ENCODE measurements at regions not wholly inside any gene's neighbourhood (a gene's known extent, or its start where the extent isn't known, plus 50 kb on each side); places are given as distances from the start of the nearest gene placed in this dataset.
A peak's percentile ranks its signal among the peaks of the same experiment; 100 is the strongest.

DNA sequence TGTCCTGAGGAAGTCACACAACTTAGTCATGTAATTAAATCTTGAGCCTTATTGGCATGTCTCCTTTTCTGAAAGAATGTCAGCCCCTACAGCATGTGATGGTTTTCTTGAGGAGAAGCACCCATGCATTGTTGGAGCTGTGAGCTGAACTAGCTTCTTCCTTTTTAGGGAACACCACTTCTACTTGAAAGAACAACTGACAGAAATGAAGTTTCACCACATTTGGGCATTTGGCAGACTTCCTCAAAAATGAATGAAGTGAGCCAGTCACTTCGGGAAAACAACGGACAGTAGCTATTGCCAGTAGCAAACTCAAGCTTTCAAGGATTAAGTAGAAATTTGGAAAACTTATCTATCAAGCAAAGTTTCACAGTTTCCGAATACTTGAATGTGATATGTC is 1351.3 kb downstream of the EFNB2 start:
- POLR2A ChIA-PET, result no interaction called here
- Mint-ChIP-seq H3K4me3 (no peak overlapping the region), H3K27ac (no peak overlapping the region), H3K36me3 (no peaks in the 10 kb centered on the region), H3K4me1 (no peaks in the 10 kb centered on the region), H3K27me3 (peaks cover 3% of the 10 kb centered on the region), H3K9me3 (no peaks in the 10 kb centered on the region)
- DNase-seq, result no peak
- ATAC-seq (ENCODE audit: low read depth), result no peak

DNA sequence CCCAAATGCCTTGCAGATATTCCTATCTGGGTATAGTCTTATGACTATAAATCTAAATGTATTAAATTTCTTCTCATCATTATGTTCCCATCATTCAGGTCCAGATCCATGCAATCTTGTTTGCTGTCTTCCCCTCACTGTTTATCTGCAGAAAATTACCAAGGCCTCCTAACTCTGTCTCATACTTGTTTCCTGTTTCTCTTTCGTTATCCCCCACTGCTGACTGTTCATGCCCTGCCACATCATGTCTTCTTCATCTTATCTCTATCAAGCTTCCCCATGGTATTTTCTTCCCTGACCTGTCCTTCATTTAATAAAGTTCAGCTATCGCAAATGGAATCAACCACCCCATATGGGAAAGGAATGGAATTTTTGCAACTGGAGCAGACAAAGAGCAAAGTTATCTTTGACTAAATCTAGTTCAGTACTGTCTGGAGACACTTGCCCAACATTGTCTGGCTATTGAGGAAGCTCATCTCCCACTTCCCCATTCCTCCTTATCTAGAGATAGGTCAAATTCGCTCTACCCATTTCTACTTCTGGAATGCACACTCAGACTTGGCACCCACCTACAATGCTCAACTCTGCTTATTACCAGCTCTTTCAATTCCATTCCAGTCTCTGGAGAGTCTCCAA is 1358.1 kb downstream of the EFNB2 start:
- Mint-ChIP-seq H3K27ac (no peak overlapping the region), H3K4me1 (peaks cover 4% of the 10 kb centered on the region), H3K4me3 (no peak overlapping the region), H3K9me3 (no peaks in the 10 kb centered on the region), H3K27me3 (peaks cover 3% of the 10 kb centered on the region), H3K36me3 (no peaks in the 10 kb centered on the region)
- POLR2A ChIA-PET, result no interaction called here
- DNase-seq, result no peak
- no peak for ATAC-seq (ENCODE audit: low read depth)

DNA sequence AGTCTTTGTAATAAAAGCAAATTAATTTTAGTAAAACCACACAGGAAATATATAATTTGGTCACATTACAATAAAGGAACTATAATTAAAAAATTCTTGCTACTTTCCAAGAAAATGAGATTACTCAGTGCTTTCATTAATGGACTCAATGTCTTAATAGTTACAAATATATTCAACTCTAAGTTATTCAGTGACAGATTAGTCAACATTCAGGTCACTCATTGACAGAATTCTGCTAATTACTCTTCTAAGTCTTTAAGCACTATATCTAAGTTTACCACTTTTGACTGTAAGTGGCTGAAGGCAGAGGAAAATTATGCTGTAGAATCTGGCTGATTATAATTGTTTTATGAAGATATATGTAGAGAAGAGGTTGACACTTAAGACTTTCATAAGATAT is 1365.0 kb downstream of the EFNB2 start:
- POLR2A ChIA-PET, result no interaction called here
- Mint-ChIP-seq H3K36me3 (no peaks in the 10 kb centered on the region), H3K27me3 (no peaks in the 10 kb centered on the region)

DNA sequence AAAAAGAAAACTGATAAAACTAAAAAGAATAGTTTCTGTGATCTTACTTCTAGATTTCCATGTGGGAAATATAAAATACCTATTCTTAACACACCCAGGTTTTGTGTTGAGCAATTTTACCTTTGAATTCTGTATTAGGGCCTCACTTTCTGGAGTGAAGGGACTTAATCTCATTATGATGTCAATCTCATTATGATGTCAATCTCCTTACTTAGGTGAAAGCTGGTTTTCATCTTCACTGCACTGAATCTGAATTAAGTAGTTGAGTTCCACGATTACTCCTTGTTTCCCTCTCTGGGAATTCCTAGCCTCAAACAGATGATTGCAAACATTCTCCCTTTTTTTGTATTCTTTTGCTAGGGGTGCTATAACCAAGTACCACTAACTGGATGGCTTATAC is 1367.2 kb downstream of the EFNB2 start:
- ATAC-seq (ENCODE audit: low read depth) (no peak), DNase-seq (no peak)
- POLR2A ChIA-PET, result no interaction called here
- Mint-ChIP-seq H3K9me3 (no peaks in the 10 kb centered on the region), H3K27ac (no peak overlapping the region), H3K27me3 (no peaks in the 10 kb centered on the region), H3K4me3 (no peak overlapping the region), H3K4me1 (peaks cover 1% of the 10 kb centered on the region), H3K36me3 (no peaks in the 10 kb centered on the region)

More for the DNA sequence above, 1365.0 kb downstream of the EFNB2 start:
- Mint-ChIP-seq H3K9me3 (no peaks in the 10 kb centered on the region), H3K27ac (no peak overlapping the region), H3K4me3 (no peak overlapping the region), H3K4me1 (peaks cover 1% of the 10 kb centered on the region)
- ATAC-seq (ENCODE audit: low read depth) (no peak), DNase-seq (no peak)

DNA sequence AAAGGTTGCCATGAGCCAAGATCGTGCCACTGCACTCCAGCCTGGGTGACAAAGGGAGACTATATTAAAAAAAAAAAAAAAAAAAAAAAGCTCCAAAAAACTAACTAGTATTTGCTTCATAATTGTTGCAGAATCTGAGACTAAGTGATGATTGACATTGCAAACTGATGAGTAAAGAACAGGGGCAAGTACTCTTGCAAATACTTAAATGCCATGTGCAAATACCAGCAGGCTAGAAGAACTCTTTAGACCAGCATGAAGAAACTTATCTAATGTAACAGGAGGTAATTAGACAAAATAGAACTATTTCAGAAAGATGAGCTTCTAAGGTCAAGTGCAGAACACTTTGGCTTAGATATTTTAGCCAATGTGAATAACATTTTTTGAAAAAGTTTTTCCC is 1368.1 kb downstream of the EFNB2 start:
- Mint-ChIP-seq H3K27ac (no peak overlapping the region), H3K36me3 (no peaks in the 10 kb centered on the region), H3K27me3 (no peaks in the 10 kb centered on the region), H3K9me3 (no peaks in the 10 kb centered on the region), H3K4me3 (no peak overlapping the region), H3K4me1 (peaks cover 1% of the 10 kb centered on the region)
- DNase-seq (no peak), ATAC-seq (ENCODE audit: low read depth) (no peak)
- POLR2A ChIA-PET, result no interaction called here

DNA sequence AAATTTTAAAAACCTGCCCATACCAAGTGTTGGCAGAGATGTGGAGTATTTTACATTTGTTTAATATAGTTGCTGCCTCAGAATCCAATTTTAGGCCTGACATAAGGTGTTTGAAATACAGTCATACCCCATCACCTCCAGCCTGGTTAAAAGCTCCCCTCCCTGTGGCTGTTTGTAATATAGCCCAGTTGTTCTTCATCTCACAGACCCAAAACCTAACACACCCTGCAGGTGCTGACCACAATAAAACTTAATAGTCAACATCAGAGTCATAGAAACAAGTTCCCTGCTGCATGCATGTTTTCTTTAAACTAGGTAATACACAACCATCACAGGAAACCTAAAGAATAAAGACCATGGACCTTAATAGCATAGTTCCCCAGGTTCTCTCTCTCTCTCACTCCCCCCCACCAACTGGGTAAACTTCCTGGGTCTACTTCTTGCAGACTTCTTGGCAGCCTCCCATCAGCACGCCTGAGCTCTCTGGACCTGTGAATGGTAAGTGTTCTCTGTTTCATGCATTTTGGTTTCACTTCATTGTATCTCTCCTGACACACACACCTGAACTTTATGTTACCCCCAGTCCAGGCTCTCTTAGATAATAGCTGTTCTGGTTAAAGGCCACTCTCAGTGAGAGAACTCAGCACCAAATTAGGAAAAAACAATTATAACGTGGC is 1369.9 kb downstream of the EFNB2 start:
- Mint-ChIP-seq H3K4me1 (peaks cover 1% of the 10 kb centered on the region), H3K27me3 (peaks cover 2% of the 10 kb centered on the region), H3K27ac (no peak overlapping the region), H3K9me3 (no peaks in the 10 kb centered on the region), H3K4me3 (no peak overlapping the region), H3K36me3 (no peaks in the 10 kb centered on the region)
- ATAC-seq (ENCODE audit: low read depth) (no peak), DNase-seq (no peak)
- POLR2A ChIA-PET, result no interaction called here

DNA sequence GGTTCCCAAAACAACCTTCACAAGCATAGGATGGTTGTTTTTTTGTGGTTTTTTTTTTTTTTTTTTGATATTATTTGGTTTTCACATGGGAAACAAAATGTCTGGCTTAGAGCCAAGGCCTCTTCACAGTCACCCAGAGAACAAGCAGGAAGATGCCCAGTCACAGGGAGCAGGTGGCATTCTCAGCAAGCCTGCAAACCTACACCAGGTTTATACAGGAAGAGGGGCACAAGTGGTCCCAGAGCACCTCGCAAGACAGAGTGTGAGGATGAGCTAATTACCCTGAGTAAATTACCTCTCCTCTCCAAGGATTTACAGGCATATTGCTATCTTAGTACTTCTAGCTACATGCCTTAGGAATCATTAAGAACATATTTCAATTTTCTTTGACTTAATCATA is 1375.6 kb downstream of the EFNB2 start:
- Mint-ChIP-seq H3K4me1 (no peaks in the 10 kb centered on the region), H3K27ac (no peak overlapping the region), H3K27me3 (peaks cover 2% of the 10 kb centered on the region), H3K36me3 (no peaks in the 10 kb centered on the region), H3K4me3 (no peak overlapping the region), H3K9me3 (no peaks in the 10 kb centered on the region)
- DNase-seq, result no peak
- ATAC-seq (ENCODE audit: low read depth), result no peak
- POLR2A ChIA-PET, result no interaction called here

DNA sequence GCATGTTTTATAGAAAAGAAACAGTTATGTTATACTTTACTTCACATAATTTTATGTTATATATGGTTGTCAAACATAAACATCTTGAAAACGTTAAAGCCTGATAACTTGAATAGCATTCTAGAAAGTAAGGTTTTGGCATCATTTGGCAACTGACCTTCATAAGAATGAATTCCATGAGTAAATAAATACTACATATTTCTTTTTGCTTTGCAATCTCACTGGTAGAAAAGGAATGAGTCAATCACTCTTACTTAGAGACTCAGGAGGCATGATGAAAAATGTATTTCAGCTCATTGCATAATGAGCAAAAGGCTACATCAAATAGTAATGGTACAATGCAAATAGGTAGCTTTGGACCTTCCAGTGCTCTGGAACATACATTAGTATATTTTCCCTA is 1381.9 kb downstream of the EFNB2 start:
- H3K4me1 Mint-ChIP-seq, result no peaks in the 10 kb centered on the region
- H3K27me3 Mint-ChIP-seq, result no peaks in the 10 kb centered on the region
- no peak overlapping the region for H3K4me3 Mint-ChIP-seq
- H3K9me3 Mint-ChIP-seq, result peaks cover 1% of the 10 kb centered on the region
- POLR2A ChIA-PET, result no interaction called here
- H3K36me3 Mint-ChIP-seq, result no peaks in the 10 kb centered on the region
- no peak overlapping the region for H3K27ac Mint-ChIP-seq
- ATAC-seq (ENCODE audit: low read depth), result no peak
- no peak for DNase-seq

DNA sequence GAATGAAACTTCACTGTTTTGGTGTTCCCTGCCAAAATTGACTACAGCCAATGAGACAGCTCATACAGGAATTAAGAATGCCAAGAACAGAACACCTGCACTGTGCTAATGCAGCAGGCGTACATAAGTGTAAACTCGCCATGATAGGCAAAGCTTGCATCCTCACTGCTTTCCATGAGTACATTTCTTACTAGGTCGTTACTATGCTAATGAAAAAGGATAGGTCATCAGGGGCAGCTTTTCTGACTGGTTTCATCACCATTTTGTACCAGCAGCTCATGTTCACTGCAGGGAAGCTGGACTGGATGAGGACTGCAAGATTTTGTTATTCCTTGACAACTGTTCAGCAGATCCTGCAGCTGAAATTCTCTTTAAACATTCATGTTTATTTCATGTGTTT is 1383.8 kb downstream of the EFNB2 start:
- no peaks in the 10 kb centered on the region for H3K36me3 Mint-ChIP-seq
- no peaks in the 10 kb centered on the region for H3K4me1 Mint-ChIP-seq
- DNase-seq (no peak), ATAC-seq (ENCODE audit: low read depth) (no peak)
- H3K27me3 Mint-ChIP-seq, result no peaks in the 10 kb centered on the region
- H3K27ac Mint-ChIP-seq, result no peak overlapping the region
- H3K9me3 Mint-ChIP-seq, result peaks cover 1% of the 10 kb centered on the region
- H3K4me3 Mint-ChIP-seq, result no peak overlapping the region
- POLR2A ChIA-PET, result no interaction called here

DNA sequence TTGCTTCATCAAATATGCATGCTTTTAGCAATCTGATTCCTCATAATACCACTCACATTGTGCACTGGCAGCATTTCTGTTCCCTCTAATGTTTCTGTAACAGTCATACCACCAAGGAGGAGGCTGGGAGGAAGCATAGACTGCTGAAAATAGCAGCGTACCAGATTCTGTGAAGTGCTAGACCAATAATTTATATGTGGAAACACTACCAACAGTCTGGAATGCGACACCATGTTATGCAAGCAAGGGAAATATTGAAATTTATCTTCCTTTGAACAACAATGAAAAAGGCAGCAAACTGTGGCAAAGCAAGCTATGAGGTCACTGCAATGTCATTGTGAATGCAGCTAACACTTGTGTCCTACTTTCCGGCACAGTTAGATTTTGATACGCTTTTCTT is 1388.0 kb downstream of the EFNB2 start:
- H3K27ac Mint-ChIP-seq, result no peak overlapping the region
- no peaks in the 10 kb centered on the region for H3K27me3 Mint-ChIP-seq
- no peaks in the 10 kb centered on the region for H3K4me1 Mint-ChIP-seq
- ATAC-seq (ENCODE audit: low read depth), result no peak
- no peaks in the 10 kb centered on the region for H3K36me3 Mint-ChIP-seq
- H3K9me3 Mint-ChIP-seq, result peaks cover 1% of the 10 kb centered on the region
- POLR2A ChIA-PET, result no interaction called here
- H3K4me3 Mint-ChIP-seq, result no peak overlapping the region
- DNase-seq, result no peak

DNA sequence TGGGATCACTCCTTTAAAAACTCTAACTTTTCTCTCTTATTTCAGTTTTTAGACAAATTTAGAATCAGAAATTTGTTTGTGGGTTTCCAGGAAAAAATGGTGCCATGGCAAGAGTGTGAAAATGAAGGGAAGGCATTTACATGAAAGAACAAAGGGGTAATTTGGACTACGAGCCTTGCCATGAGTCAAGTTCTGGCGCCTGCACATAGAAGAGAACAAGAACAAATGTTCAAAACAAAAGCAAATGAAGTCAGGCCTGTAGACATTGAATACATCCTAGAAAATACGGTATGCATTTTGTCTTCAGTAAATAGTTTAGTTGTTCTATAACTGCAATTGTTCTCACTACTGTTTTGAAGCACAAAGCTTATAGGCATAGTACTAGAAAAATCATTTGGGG is 1390.5 kb downstream of the EFNB2 start:
- POLR2A ChIA-PET, result no interaction called here
- no peak for ATAC-seq (ENCODE audit: low read depth)
- DNase-seq, result no peak
- Mint-ChIP-seq H3K4me1 (peaks cover 6% of the 10 kb centered on the region), H3K9me3 (no peaks in the 10 kb centered on the region), H3K36me3 (no peaks in the 10 kb centered on the region), H3K4me3 (no peak overlapping the region), H3K27ac (no peak overlapping the region), H3K27me3 (no peaks in the 10 kb centered on the region)

DNA sequence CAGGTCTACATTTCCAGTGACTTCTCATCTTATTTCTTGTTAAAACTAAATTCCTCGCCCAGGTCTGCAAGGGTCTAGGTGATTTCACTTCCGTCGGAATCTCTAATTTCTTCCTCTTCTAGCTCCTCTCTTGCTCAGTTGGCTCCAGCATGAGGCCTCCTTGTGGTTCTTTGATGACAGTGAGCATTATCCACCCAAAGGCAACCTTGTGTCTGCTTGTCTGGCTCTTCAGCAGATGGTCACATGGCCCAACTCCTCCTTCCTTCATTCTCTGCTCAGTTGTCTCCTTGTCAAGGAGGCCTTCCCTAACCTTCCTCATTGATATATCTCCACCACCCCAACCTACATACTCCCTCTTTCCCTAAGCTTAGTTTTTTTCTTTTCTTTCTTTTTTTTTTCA is 1391.4 kb downstream of the EFNB2 start:
- H3K4me3 Mint-ChIP-seq, result no peak overlapping the region
- no peaks in the 10 kb centered on the region for H3K36me3 Mint-ChIP-seq
- DNase-seq, result no peak
- ATAC-seq (ENCODE audit: low read depth), result no peak
- H3K27me3 Mint-ChIP-seq, result no peaks in the 10 kb centered on the region
- POLR2A ChIA-PET, result no interaction called here
- no peaks in the 10 kb centered on the region for H3K9me3 Mint-ChIP-seq
- H3K4me1 Mint-ChIP-seq, result peaks cover 12% of the 10 kb centered on the region
- H3K27ac Mint-ChIP-seq, result no peak overlapping the region

DNA sequence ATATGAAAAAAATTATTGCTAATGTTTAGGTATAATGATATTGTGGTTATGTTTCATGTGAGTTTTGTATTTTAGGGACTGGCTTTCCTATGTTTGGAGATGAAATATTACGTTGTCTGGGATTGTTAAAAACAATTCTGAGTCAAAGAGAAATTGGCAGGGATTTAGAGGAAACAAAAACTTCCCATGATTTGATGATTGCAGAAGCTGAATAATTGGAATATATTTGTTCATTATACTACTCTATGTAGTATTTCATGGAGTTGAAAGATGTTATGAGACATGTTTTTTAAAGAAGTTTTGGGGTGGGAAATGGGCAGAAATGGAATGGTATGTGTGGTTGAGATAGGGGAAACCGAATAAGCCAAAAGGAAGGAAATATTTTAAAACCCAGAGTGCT is 1392.9 kb downstream of the EFNB2 start:
- Mint-ChIP-seq H3K4me3 (no peak overlapping the region), H3K4me1 (peaks cover 13% of the 10 kb centered on the region), H3K27ac (no peak overlapping the region), H3K9me3 (no peaks in the 10 kb centered on the region), H3K27me3 (no peaks in the 10 kb centered on the region), H3K36me3 (no peaks in the 10 kb centered on the region)
- DNase-seq (no peak), ATAC-seq (ENCODE audit: low read depth) (no peak)
- POLR2A ChIA-PET, result no interaction called here

DNA sequence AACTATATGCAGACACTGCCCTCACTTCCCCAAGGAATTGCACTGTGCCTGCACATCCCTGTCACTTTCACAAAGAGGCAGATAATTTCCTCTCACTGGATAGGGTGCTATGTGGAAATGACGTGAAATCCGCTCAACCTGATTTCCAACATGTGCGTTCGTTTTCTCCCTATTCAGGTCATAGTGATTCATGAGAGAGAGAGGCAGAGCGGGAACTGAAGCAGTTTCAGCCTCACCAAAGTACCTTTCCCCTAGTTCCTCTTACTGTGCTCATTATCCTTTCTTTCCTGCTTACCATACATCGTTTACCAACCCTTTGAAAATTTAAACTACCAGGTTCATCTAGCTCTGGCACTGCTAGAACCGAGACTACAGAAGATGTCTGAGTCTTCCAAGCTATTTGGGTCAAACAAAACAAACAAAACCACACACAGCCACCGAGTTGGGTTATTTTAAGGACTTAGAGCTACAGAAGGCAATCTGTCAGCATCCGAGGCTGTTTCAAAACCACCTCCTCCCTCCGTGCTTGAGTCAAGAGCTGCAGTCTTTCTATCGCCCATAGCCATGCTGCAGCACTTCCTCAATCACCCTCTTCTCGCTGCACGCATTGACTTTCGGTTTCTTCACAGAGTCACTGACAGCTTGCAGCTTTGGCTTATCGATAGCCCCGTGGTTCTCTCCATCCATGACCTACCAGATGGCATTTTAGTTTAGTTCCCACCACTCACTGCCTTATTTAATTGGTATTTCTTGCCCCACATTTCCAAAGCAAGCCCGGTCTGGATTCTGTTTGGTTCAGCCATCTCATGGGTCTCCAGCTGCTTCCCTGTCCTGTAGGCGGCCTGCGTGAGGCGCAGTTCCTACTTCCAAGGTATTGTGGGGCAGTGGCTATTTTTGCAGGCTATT is 1395.8 kb downstream of the EFNB2 start:
- H3K4me1 Mint-ChIP-seq, result peaks cover 13% of the 10 kb centered on the region
- ATAC-seq (ENCODE audit: low read depth) (peak; percentile 95), DNase-seq (peak; percentile 63)
- peak overlapping the region; percentile 90 for H3K4me3 Mint-ChIP-seq
- POLR2A ChIA-PET, result no interaction called here
- H3K27ac Mint-ChIP-seq, result peak overlapping the region; percentile 92
- peaks cover 3% of the 10 kb centered on the region for H3K27me3 Mint-ChIP-seq
- H3K36me3 Mint-ChIP-seq, result no peaks in the 10 kb centered on the region
- no peaks in the 10 kb centered on the region for H3K9me3 Mint-ChIP-seq
